ENCODE measurements at regions not wholly inside any gene's neighbourhood (a gene's known extent, or its start where the extent isn't known, plus 50 kb on each side); places are given as distances from the start of the nearest gene placed in this dataset.
"Not testable (repeated sequence)": the region's sequence is repeated elsewhere in the genome, so short reads cannot be mapped to it uniquely, and the experiment has no call there.

DNA sequence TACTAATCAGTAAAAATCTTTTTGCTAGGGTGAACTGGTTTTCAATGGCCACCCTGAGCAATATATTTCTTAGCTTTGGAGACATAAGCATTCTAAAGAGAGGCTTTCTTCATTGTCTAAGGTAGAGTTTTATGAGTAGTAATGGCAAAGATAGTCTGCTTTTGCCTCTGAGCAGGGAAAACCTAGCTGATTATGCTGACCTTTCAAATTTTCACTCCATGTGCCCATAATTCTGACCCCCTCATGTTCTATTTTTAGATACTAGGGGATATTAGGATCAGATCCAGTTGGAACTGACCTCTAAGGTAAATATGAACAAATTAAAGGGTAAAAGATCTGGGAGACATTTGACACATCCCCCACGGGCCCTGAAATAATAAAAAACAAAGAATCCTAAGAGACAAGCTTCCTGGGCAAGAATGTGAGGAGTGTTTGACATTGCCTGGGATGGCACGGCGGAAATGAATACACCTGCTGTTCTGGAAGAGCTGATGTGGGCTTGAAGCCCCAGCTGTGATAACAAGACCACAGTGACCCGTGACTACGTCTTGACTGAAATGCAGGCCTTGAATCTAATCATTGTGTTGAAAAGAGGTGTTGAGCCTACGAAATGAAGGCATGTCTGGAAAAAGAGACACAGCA lies 392.1 kb upstream of the FRG1 start:
- Histone ChIP-seq H3K14ac (ENCODE audit: low read length) (no peak overlapping the region), H3K4me3 (ENCODE audit: low read length in 2 of 2) (no peak overlapping the region), H4K91ac (ENCODE audit: low read depth, low read length, poor library complexity) (no peak overlapping the region), H3K4me1 (ENCODE audit: control insufficient read depth in 2 of 2, insufficient read depth in 1 of 2, low read depth in 1 of 2, low read length in 2 of 2) (no peaks in the 10 kb centered on the region), H2BK5ac (ENCODE audit: low read length) (no peak overlapping the region), H3K79me1 (ENCODE audit: low read depth, low read length) (no peaks in the 10 kb centered on the region), H3K27ac (replicated peaks; ENCODE audit: low read length) (no peak overlapping the region), H3K4me2 (ENCODE audit: insufficient read depth, low read length, poor library complexity, severe bottlenecking) (no peak overlapping the region), H4K8ac (ENCODE audit: low read depth, low read length) (no peak overlapping the region), H3K23ac (ENCODE audit: low read depth, low read length, poor library complexity) (no peak overlapping the region), H3K27me3 (ENCODE audit: control insufficient read depth in 3 of 3, insufficient read depth in 3 of 3, low read depth in 1 of 3, low read length in 3 of 3) (no peaks in the 10 kb centered on the region), H3K36me3 (replicated peaks in 1 of 2; ENCODE audit: control insufficient read depth in 2 of 2, insufficient read depth in 2 of 2, low read length in 2 of 2) (no peaks in the 10 kb centered on the region), H3K9ac (ENCODE audit: low read depth, low read length, poor library complexity) (no peak overlapping the region), H2BK15ac (ENCODE audit: low read length) (no peak overlapping the region), H2AK5ac (ENCODE audit: low read depth, low read length) (no peak overlapping the region), H3K4ac (ENCODE audit: low read length) (no peak overlapping the region), H2AFZ (ENCODE audit: low read length) (no peak overlapping the region), H3K9me3 (replicated peaks in 1 of 2; ENCODE audit: control insufficient read depth in 2 of 2, insufficient read depth in 1 of 2, low read depth in 1 of 2, low read length in 2 of 2) (no peaks in the 10 kb centered on the region), H2BK120ac (ENCODE audit: low read depth, low read length) (no peak overlapping the region), H3K18ac (ENCODE audit: low read length) (no peak overlapping the region), H2BK12ac (ENCODE audit: low read length) (no peak overlapping the region)
- no peak for DNase-seq (ENCODE audit: low spot score)
- no CpG with 5 or more reads among the region's 6 CpGs for WGBS, 2 donors (ENCODE audit: extremely low coverage in 2 of 2, insufficient read length in 2 of 2, insufficient replicate concordance in 1 of 2)

DNA sequence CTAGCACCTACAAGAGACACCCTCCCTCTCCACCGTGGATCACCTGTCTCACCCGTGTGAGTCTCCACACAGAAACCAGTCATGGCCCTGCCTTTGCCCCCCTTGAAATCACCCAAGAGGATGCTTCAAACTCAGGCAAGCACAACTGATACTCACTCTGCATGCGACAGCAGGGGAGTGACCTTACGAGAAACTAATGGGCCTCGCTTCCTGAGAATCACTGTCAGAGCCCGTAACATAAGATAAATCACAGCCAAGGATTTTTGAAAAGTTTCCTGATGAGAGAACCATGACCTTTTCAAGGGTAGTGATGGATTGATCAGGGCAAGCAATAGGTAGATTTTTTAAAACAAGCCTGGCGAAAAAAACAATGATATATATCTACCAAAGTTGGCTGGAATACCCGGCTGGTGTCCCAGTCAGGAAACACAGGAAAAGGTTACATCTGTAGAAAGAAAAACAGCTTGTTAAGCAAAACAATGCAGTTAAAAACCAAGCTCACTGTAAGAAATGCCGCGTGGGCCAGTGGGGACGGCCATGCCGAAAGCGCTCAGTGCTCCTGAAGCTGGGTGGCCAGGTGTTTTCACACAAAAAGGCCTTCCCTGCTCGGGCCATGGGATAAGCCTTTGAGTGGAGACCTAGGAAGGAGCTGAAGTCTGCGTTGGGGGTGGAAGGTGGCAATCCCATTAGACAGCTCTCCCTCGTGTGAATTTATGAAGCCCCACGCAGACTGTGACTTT lies 388.6 kb upstream of the FRG1 start:
- no CpG with 5 or more reads among the region's 17 CpGs for WGBS, 2 donors (ENCODE audit: extremely low coverage in 2 of 2, insufficient read length in 2 of 2, insufficient replicate concordance in 1 of 2)
- not testable (repeated sequence) for H2BK5ac ChIP-seq (ENCODE audit: low read length); H3K23ac ChIP-seq (ENCODE audit: low read depth, low read length, poor library complexity); H2BK15ac ChIP-seq (ENCODE audit: low read length); H3K9ac ChIP-seq (ENCODE audit: low read depth, low read length, poor library complexity); H4K8ac ChIP-seq (ENCODE audit: low read depth, low read length); H3K4me3 ChIP-seq (ENCODE audit: low read length in 2 of 2); H3K9me3 ChIP-seq (replicated peaks in 1 of 2; ENCODE audit: control insufficient read depth in 2 of 2, insufficient read depth in 1 of 2, low read depth in 1 of 2, low read length in 2 of 2); H2BK120ac ChIP-seq (ENCODE audit: low read depth, low read length); H3K27ac ChIP-seq (replicated peaks; ENCODE audit: low read length); H3K14ac ChIP-seq (ENCODE audit: low read length); H3K4me1 ChIP-seq (ENCODE audit: control insufficient read depth in 2 of 2, insufficient read depth in 1 of 2, low read depth in 1 of 2, low read length in 2 of 2); H2AK5ac ChIP-seq (ENCODE audit: low read depth, low read length); H3K4ac ChIP-seq (ENCODE audit: low read length); H3K4me2 ChIP-seq (ENCODE audit: insufficient read depth, low read length, poor library complexity, severe bottlenecking); DNase-seq (ENCODE audit: low spot score); H2BK12ac ChIP-seq (ENCODE audit: low read length); H3K27me3 ChIP-seq (ENCODE audit: control insufficient read depth in 3 of 3, insufficient read depth in 3 of 3, low read depth in 1 of 3, low read length in 3 of 3); H4K91ac ChIP-seq (ENCODE audit: low read depth, low read length, poor library complexity); H2AFZ ChIP-seq (ENCODE audit: low read length); H3K79me1 ChIP-seq (ENCODE audit: low read depth, low read length); H3K36me3 ChIP-seq (replicated peaks in 1 of 2; ENCODE audit: control insufficient read depth in 2 of 2, insufficient read depth in 2 of 2, low read length in 2 of 2)
- peak overlapping the region; percentile 41 for H3K18ac ChIP-seq (ENCODE audit: low read length)

DNA sequence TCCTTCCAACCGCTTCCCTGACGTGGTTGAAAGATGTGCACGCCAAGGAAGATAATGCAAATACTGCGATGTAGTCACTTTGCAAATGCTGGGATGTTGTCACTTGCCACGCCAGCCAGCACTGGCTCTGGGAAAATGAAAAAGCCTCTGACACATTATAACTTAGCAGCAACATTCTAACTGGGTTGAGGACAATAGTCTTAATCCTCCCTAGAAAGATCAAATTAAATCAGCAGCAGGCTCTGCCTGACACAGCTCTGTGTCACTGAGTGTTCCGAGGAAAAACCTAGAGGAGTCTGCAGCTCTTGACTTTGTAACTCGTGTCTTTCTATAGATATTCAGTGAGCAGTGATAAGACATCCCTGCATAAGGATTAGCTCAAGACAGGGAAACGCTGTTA lies 380.1 kb upstream of the FRG1 start:
- not testable (repeated sequence) for H3K27me3 ChIP-seq (ENCODE audit: control insufficient read depth in 3 of 3, insufficient read depth in 3 of 3, low read depth in 1 of 3, low read length in 3 of 3); H2BK12ac ChIP-seq (ENCODE audit: low read length); H2AK5ac ChIP-seq (ENCODE audit: low read depth, low read length); H2BK120ac ChIP-seq (ENCODE audit: low read depth, low read length); H3K9me3 ChIP-seq (replicated peaks in 1 of 2; ENCODE audit: control insufficient read depth in 2 of 2, insufficient read depth in 1 of 2, low read depth in 1 of 2, low read length in 2 of 2); H3K9ac ChIP-seq (ENCODE audit: low read depth, low read length, poor library complexity); DNase-seq (ENCODE audit: low spot score); H2AFZ ChIP-seq (ENCODE audit: low read length); H4K91ac ChIP-seq (ENCODE audit: low read depth, low read length, poor library complexity); H3K4me1 ChIP-seq (ENCODE audit: control insufficient read depth in 2 of 2, insufficient read depth in 1 of 2, low read depth in 1 of 2, low read length in 2 of 2); H3K14ac ChIP-seq (ENCODE audit: low read length); H4K8ac ChIP-seq (ENCODE audit: low read depth, low read length); H3K4me2 ChIP-seq (ENCODE audit: insufficient read depth, low read length, poor library complexity, severe bottlenecking); H2BK5ac ChIP-seq (ENCODE audit: low read length); H3K18ac ChIP-seq (ENCODE audit: low read length); H3K79me1 ChIP-seq (ENCODE audit: low read depth, low read length); H3K4ac ChIP-seq (ENCODE audit: low read length); H3K36me3 ChIP-seq (replicated peaks in 1 of 2; ENCODE audit: control insufficient read depth in 2 of 2, insufficient read depth in 2 of 2, low read length in 2 of 2); H3K4me3 ChIP-seq (ENCODE audit: low read length in 2 of 2); H2BK15ac ChIP-seq (ENCODE audit: low read length); H3K27ac ChIP-seq (replicated peaks; ENCODE audit: low read length); H3K23ac ChIP-seq (ENCODE audit: low read depth, low read length, poor library complexity)
- no CpG with 5 or more reads among the region's 8 CpGs for WGBS, 2 donors (ENCODE audit: extremely low coverage in 2 of 2, insufficient read length in 2 of 2, insufficient replicate concordance in 1 of 2)

DNA sequence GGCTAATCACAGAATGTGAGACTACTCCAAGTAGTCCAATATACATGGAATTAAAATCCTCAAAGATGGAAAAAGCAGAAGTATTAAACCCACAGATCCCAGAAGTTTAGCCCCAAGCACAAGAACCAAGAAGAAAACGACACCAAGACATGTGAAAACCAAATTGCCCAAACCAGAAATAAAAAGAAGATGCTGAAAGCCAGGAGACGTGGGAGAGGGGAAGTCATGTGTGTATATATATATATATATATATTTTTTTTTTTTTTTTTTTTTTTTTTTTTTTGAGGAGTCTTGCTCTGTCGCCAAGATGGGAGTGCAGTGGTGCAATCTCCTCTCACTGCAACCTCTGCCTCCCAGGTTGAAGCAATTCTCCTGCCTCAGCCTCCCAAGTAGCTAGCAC lies 376.9 kb upstream of the FRG1 start:
- H3K4me1 ChIP-seq (ENCODE audit: control insufficient read depth in 2 of 2, insufficient read depth in 1 of 2, low read depth in 1 of 2, low read length in 2 of 2); DNase-seq (ENCODE audit: low spot score); H3K4ac ChIP-seq (ENCODE audit: low read length); H3K36me3 ChIP-seq (replicated peaks in 1 of 2; ENCODE audit: control insufficient read depth in 2 of 2, insufficient read depth in 2 of 2, low read length in 2 of 2); H3K4me2 ChIP-seq (ENCODE audit: insufficient read depth, low read length, poor library complexity, severe bottlenecking); H4K8ac ChIP-seq (ENCODE audit: low read depth, low read length); H2BK12ac ChIP-seq (ENCODE audit: low read length); H2BK15ac ChIP-seq (ENCODE audit: low read length); H2AFZ ChIP-seq (ENCODE audit: low read length); H3K9ac ChIP-seq (ENCODE audit: low read depth, low read length, poor library complexity); H3K27ac ChIP-seq (replicated peaks; ENCODE audit: low read length); H2AK5ac ChIP-seq (ENCODE audit: low read depth, low read length); H4K91ac ChIP-seq (ENCODE audit: low read depth, low read length, poor library complexity); H3K4me3 ChIP-seq (ENCODE audit: low read length in 2 of 2); H2BK120ac ChIP-seq (ENCODE audit: low read depth, low read length); H2BK5ac ChIP-seq (ENCODE audit: low read length); H3K9me3 ChIP-seq (replicated peaks in 1 of 2; ENCODE audit: control insufficient read depth in 2 of 2, insufficient read depth in 1 of 2, low read depth in 1 of 2, low read length in 2 of 2); H3K79me1 ChIP-seq (ENCODE audit: low read depth, low read length); H3K27me3 ChIP-seq (ENCODE audit: control insufficient read depth in 3 of 3, insufficient read depth in 3 of 3, low read depth in 1 of 3, low read length in 3 of 3); H3K18ac ChIP-seq (ENCODE audit: low read length); H3K23ac ChIP-seq (ENCODE audit: low read depth, low read length, poor library complexity); H3K14ac ChIP-seq (ENCODE audit: low read length): not testable (repeated sequence)
- no CpG with 5 or more reads among the region's 3 CpGs for WGBS, 2 donors (ENCODE audit: extremely low coverage in 2 of 2, insufficient read length in 2 of 2, insufficient replicate concordance in 1 of 2)

Data from neuronal stem cell (in vitro differentiated cells).